ENCODE measurements at regions not wholly inside any gene's neighbourhood (a gene's known extent, or its start where the extent isn't known, plus 50 kb on each side); places are given as distances from the start of the nearest gene placed in this dataset.

GRCh38 chr6:14259594-14260152, 142.1 kb downstream of the CD83 start:
- TF ChIP-seq POLR2A (IDR thresholded peaks at IDR 0.05; ENCODE audit: low read depth, low read length) (no peak), CTCF (IDR thresholded peaks at IDR 0.05 in 2 of 3, conservative IDR thresholded peaks at IDR 0.05 in 1 of 3; ENCODE audit: control insufficient read depth in 2 of 3, extremely low read depth in 1 of 3, insufficient read depth in 1 of 3, low read depth in 3 of 3, low read length in 3 of 3) (no peak), CBX5 (IDR thresholded peaks at IDR 0.05; ENCODE audit: low read depth) (no peak), E2F4 (IDR thresholded peaks at IDR 0.05; ENCODE audit: low read depth, low read length) (no peak), HDAC2 (IDR thresholded peaks at IDR 0.05) (no peak), CHD2 (IDR thresholded peaks at IDR 0.05; ENCODE audit: borderline replicate concordance, low read depth, low read length) (no peak), TAF1 (IDR thresholded peaks at IDR 0.05; ENCODE audit: borderline replicate concordance, low read depth, low read length) (no peak), HDGF (IDR thresholded peaks at IDR 0.05) (no peak)

All from GM12878 (cell line).